ENCODE measurements at regions not wholly inside any gene's neighbourhood (a gene's known extent, or its start where the extent isn't known, plus 50 kb on each side); places are given as distances from the start of the nearest gene placed in this dataset.

DNA sequence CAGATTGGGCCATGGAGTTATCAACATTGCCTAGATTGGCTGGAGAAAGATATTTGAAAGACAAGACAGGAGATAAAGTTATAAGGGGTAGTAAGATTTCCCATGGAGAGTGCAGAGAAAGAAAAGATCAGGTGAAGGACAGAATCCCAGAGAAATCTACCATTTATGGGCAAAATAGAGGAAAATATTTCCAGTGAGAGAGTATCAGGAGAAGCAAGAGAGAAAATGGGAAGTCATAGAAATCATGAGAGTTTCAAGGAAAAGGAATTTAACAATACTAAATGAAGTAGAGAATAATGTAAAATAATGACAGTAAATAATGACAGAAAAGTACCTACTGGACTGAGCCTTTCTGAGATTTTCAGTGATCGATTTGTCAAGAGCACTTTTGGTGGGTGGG lies 447.6 kb upstream of the CHST9 start:
- DNase-seq (ENCODE audit: low spot score) = no peak

DNA sequence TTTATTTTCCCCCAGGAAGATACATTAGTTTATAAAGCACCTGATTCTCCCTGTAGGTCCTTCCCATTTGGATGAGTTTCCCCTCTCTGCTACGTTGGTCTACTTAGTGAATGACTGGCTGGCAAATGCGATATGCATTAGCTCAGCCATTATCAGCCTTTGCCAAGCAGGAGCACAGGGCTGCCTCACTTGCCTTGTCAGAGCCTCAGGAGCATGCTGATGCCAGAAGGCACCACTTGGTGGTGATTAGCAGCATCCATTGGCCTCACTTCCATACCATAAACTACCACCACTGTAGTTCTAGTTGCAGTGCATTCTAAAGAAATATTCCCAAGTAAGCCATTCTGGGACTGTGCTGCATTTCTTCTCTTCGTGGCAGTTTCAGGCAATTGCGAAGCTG lies 442.8 kb upstream of the CHST9 start:
- no peak for DNase-seq (ENCODE audit: low spot score)

DNA sequence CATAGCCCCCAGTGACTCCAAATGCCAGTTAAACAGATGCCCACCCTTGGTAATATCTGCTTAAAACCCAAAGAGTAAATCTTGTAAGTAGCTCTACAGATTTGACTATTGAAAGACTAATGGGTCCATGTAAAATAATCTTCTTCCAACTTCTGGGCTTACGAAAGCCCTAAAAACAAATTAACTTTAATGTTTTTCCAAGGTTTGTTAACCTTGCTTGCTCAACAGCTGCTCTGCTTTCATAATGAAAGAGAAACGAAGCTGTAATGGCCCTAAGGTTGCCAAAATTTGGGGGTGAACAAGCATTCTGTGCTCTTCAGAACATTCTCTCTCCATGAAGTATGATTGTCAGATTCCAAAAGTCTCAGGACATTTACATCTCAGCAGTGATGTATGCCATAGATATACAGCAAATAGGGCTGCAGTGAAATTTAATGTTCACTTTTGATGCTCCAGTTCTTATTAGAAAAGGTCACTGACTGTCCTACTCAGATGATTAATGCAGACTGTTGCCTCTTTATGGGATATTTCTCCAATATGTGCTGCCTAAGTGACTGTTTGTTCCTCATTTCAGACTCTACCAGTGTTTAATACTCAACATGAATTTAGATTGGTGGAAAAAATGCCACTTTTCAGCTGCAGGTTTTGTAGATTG lies 436.3 kb upstream of the CHST9 start:
- no peak for DNase-seq (ENCODE audit: low spot score)

DNA sequence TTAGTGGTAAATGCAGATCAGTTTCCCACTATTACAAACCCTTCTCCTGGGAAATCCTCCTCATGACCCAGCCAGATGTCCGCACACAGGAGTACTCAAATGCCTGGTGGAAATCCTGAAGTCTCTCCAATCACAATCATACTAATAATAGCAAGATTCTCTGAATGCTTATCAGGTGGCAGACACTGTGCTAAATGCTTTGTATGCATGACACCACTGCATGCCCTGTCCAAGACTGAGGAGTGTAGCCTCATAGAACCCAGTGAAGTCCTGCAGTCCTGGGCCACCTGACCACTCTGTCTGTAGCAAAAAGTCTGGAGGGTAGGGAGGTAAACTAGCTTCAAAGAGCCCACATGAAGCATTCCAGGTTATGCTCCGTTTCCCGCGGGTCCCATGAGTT lies 434.8 kb upstream of the CHST9 start:
- DNase-seq (ENCODE audit: low spot score) = no peak

DNA sequence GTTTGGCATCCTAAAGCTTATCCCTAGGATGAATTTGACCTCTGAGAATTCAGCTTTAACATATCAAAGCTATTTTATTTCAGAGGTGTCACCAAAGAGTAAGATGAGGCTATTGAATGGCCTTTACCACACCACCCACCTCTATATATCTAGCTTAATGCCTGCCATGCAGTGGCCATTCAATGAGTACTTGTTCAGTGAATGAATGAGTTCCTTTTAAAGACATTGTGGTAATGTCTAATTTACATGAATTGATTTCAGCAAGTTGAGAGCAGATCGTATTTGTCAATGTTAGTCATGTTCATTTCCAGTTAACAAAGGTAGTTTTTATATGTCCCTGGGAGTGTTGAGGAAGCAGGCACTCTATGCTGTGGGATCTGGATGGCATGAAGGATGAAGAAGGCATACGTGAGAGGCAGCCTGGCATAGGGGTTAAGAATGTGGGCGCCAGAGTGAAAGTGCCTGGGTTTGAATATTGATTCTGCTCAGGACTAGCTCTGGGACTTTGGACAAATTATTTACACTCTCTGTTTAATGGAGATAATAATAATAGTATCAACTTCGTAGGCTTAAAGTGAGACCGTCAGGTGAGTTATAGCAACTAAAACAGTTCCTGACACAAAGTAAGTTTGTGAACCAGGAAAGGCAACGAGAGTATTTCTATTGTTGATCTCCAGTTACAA lies 434.1 kb upstream of the CHST9 start:
- DNase-seq (ENCODE audit: low spot score) = no peak

DNA sequence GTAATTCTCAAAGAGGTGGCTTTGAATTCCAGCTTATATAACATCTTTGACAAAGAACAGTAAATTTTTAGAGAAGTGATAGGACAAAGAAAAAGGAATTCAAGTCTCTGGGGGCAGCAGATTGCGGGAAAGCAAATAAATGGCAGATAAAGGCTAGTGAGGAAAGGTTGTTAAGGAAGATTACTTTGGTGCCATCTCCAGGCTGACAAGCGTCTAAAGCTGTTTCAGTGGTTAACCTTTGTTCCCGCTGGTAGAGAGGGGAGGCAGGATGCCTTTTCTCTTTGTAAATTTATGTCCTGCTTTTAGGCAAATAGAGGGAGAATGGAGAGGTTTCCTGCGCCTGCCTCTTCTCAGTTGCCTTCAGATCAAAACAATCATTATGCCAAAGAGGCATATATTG lies 431.2 kb upstream of the CHST9 start:
- DNase-seq (ENCODE audit: low spot score) = no peak

DNA sequence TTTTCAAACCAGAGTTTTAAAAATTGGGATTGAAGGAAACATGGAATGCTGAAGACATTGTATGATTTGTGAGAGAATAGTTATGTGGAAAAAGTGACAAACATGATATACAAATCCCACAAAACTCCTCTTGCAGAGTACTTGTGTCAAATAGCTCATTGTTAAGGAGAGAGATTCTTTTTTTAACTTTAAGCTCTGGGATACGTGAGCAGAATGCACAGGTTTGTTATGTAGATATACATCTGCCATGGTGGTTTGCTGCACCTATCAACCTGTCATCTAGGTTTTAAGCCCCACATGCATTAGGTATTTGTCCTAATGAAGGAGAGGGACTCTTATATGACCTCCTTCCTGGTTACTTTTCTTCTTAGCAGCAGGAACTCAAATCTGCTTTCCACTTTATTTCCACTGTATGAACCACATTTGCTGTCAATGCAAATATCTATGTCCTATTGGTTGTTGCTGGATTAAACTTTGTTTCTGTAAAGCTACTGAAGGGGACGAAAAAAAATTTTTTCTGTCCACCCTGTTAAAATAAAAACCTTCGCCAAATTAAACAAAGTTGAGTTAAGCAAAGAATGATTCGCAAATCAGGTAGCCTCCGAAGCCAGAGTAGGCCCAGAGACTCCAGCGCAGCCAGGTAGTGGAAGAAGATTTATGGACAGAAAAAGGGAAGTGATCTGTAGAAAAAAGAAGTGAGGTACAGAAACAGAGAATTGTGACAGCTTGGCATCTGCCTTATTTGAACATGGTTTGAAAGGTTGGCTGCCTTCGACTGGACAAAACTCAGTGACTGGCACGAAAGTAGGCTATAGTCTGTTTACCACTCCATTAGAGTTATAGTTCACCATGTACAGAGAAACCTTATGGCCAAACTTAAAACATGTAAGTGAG lies 430.1 kb upstream of the CHST9 start:
- no peak for DNase-seq (ENCODE audit: low spot score)

DNA sequence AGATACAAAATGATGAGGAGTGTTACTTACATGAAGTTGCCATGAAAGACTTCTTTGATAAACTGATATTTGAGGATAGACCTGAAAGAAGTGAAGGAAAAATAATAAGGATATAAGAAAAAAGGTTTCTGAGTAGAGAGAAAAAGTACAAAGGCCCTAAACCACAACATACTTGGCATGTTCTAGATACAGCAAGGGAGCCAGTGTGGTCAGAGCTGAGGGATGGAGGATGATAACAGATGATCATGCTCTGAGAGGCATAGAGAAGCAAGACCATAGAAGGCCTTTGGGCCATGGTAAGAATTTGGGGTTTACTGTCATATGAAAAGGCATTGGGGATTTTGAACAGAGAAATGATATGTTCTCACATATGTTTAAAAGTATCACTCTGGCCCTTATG lies 424.1 kb upstream of the CHST9 start:
- DNase-seq (ENCODE audit: low spot score) = no peak

DNA sequence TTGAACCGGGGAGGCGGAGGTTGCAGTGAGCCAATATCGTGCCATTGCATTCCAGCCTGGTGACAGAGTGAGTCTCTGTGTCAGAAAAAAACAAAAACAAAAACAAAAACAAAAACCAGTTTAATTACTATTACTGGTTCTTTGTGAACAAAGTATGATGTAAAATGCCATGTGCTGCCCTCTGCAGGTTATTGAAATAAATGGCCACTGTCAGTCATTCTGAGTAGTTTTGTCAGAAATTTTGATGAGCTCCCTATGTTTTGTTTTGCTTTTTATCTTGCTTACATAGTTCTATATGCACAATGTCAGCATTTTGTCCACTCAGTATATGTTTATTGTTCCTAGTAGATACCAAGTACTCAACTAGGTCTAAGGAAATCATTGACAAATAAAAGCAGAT lies 423.6 kb upstream of the CHST9 start:
- no peak for DNase-seq (ENCODE audit: low spot score)

DNA sequence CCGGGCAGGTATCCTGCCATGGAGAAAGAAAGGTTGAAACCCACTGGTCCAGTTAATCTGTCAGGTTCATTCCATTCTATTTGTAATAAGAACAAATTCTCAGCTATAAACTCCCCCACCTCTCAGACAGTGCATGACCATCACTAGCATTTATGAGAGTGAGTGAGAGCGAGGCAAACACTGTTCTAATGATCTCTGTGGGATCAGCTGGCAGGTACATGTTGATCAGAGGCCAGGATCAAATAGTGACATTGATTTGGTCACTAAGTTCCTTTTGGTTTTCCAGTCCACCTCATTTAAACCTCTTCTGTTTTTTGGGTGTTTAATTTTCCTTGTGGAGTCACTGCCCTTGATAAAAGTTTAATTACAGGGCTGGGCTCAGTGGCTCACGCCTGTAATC lies 423.1 kb upstream of the CHST9 start:
- no peak for DNase-seq (ENCODE audit: low spot score)

DNA sequence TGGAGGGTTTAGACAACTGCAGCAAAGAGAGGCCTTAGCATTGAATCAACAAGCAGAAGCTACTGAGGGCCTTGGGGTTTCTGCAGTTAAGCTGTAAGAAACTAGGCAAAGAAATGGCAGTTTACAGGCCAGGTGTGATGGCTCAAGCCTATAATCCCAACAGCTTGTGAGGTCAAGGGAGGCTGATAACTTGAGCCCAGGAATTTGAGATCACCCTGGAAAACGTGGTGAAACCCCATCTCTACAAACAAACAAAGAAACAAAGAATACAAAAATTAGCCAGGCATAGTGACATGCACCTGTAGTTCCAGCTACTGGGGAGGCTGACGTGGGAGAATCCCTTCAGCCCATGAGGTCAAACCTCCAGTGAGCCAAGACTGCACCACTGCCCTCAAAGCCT lies 421.6 kb upstream of the CHST9 start:
- DNase-seq (ENCODE audit: low spot score) = no peak

DNA sequence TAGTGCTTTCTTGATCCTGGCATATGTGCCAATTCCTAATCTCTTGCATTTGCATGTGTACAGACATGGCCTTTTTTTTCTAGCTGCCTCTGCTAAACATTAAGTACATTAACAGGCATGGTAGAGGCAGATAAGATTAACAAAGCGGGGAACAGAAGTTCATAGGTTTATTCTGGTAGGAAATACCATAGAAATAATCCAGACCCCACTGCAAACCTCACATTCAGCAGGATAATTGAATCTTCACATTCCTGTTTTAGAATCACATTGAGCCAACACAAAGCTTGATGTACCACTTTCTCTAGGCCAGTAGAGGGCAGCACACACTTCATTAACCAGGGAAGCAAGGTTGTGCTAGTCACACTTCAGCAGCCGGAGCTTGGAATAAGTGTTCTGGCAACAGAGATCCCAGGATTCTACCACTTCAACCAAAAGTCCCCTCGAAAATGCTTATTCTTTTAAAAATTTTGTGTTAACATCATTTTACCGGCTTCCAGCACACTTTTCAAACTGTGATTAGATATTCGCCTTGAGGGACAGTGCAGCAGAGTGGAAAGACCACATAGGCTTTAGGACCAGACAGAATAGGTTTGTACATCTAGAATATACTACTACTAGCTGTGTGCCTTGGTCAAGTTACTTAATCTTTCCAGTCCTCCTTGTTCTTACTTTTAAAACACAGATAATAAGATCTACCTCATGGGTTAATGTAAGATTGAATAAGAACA lies 420.2 kb upstream of the CHST9 start:
- peak; percentile 83 for DNase-seq (ENCODE audit: low spot score)

DNA sequence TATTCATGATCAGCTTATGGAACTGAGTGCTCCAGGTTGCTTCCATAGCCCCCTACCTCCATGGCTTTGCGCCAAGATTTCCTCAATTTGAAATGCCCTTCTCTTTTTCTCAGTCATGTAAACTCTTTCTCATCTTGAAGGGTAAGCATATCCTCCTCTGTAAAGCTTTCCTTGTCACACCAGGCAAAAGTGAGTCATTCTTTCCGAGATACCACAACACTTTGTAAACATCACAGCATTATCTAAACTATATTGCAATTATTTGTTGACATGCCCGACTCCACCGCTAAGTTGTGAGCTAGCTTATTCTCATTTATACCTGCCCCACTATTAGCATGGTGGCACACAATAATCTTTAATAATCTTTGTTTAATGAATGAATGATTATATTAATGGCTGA lies 419.5 kb upstream of the CHST9 start:
- DNase-seq (ENCODE audit: low spot score) = peak; percentile 84

DNA sequence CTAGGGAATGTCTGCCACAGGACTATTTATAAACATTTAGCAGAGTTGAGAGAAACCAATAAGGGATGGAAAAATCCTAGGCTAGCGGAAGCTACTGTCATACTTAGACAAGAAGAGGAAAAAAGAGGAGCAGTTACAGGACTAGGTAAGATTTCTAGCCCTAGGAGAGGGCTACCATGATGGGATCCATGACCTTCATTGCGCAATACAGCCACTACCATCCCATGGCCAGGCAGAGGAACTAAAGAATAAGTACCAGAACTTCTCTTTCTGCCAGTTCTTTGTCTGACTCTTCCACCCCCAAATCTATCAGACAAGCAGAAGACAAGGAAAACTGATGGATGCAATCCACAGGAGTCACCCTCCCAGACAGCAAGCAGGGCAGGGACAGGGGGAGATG lies 417.0 kb upstream of the CHST9 start:
- DNase-seq (ENCODE audit: low spot score) = no peak

DNA sequence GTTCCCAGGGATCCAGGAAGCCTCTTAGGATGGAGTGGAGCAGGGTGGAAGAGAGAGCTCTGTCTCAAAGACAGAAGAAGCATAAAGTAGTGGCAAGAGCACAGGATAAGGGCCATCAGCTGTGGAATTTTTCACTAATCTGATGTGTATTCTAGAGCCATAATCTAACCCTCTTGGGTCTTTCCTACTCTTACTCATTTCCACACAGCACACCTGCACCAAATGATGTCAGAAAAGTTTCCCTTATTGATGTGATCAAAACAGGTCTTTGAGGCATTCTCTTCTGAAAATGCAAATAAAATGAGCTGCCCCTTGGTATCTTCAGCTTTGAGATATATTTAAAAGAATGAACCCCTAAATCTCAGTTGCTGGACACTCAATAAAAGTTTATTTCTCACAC lies 415.1 kb upstream of the CHST9 start:
- DNase-seq (ENCODE audit: low spot score) = no peak

DNA sequence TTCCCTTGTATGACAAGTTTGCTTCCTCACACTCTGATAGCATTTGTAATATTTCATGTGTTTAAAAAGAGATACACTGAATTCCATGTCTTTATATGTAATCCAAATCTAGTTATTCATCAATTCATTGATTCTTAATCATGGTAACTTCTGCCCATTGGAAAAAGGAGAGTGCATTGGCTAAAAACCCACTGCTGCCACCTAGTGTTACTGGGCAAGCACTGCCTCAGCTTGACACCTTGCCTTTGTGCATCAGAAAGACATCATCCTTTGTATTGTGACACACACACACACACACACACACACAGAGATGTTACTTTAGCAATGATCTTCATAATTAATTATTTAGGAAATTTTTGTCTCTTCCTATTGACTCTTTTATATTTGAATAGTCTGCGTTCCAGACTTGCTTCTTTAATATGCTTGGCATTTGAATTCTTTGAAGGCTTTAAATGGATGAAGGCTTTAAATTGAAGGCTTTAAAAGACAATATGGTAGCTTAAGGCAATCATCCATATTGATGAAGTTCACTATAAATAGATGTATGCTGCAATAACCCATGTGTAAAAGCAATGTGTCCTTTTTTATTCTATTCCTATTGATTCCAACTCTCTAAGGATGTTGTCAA lies 414.2 kb upstream of the CHST9 start:
- peak; percentile 47 for DNase-seq (ENCODE audit: low spot score)

DNA sequence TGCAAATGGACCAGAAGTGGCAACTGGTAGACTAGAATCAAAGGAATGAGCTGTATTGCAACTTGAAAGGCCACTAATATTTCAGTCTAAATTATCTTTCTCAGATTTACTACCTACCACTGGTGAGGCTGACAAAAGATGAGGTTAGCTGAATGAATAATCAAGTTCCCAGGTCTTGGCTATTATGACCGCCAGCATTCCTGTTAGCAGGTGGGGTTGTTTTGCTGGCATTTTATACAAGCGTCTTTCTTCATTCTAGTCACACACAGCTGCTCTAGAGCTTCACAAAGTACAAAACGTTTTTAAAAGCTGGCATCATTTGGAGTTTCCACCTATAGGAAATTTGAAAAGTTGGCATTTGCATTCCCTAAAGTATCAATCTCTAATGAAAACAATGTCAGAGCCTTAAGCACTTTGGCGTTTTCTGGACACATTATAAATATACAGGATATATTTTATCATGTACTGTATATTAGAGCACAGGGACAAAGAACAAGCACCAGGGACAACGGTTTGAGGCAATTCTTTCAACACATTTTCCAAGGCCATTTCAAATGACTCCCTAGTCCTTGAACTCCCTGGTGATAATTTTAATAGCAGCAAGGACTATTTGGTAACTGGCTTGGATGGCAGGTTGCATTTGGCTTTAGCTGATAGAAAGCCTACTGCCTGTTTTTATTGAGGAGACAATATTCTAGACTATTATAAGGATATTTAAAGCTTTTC lies 410.2 kb upstream of the CHST9 start:
- no peak for DNase-seq (ENCODE audit: low spot score)

DNA sequence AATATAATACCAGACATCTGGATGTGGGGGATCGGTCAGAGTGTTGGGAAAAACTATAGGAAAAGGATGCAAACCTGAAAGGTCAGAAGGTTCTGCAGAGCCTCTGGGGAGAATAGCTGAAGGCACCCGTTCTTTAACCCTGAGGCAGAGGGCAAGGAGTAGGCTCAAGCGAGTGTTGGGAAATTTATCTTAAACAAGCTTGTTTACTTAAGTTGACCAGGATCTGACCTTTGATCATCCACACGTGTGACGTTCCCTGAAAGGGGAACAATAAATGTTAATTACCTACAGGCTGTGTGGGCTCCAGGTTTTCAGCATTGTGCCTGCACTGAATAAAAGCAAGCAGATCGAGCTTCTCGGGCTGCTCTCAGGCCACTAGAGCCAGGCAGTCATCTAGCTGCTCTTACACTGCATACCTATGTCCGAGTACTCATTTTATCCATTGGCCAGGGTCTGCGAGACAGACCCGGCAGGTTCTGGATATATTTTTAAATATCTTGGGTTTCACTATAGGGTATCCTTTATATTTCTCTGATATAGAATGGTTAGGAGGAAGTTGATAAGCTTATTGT lies 400.6 kb upstream of the CHST9 start:
- no peak for DNase-seq (ENCODE audit: low spot score)

DNA sequence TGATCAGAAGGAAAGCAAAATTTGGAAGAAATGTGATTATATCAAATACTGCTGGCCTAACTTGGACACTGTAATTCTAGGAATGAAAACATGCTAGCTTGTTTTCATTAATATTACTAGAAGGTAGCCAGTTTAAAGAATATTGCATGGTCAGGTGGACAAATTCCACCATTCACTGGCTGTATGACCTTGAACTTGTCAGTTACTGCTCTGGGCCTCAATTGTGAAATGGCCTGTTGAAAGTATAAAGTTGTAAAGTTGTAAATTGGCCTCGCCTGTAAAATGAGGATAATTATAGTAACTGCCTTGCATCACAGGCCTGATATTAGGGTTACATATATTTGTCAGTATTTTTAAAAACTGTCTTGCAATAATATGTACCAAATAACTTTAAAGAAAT lies 398.4 kb upstream of the CHST9 start:
- DNase-seq (ENCODE audit: low spot score) = no peak

DNA sequence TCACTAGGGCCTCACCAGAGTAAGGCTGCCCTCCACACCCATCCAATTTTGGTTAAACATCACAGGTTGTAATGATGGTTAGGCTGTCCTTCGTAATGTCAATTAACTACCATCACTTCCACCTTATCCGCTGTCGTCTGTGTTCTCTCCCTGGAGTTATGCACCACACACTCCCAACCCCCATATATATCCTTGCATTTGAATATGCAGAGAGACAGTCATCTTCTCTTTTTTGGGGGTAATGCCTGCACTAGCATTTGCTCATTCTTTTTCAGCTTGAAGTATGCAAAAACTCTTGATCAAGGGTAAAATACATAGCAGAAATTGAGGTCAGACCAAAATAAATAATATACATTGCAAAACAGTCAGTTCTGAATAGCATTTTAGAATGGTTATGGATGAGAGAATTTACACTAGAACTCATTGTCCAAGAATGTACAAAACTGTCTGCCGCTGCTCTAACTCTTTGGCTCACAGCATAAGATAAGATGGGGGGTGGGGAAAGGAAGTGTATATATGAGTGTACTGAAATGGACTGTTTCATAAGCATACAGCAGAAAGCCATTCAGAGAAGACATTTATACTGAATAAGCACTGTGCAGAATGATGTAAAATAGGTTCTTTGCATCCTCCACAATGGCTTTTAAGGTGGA lies 397.8 kb upstream of the CHST9 start:
- no peak for DNase-seq (ENCODE audit: low spot score)

All from H4 (cell line).